Right lobe of liver (tissue), 6 donors: ENCODE measurements at regions not wholly inside any gene's neighbourhood (a gene's known extent, or its start where the extent isn't known, plus 50 kb on each side); places are given as distances from the start of the nearest gene placed in this dataset.
"Not testable (repeated sequence)": the region's sequence is repeated elsewhere in the genome, so short reads cannot be mapped to it uniquely, and the experiment has no call there.

Experiments
- ATAC-seq, 4 donors: fragments of 200-7000 bp; cut with Tn5 transposase; one replicate each; pipeline ENCODE4 v1.9.1; 2020; ENCODE audit warnings: mild to moderate bottlenecking in 4 of 4, moderate library complexity in 4 of 4
- DNase-seq, 3 donors: peaks; one replicate each; pipeline ENCODE4 v3.0.0-alpha.2; 2020
- H3K27ac ChIP-seq, 3 donors: fragments of 200-600 bp; one replicate each; pipeline ENCODE4 v1.8.0; 2022
- H3K27me3 ChIP-seq, 2 donors: fragments of 200-600 bp; one replicate each; pipeline ENCODE4 v1.8.0; 2022
- H3K36me3 ChIP-seq, 4 donors: fragments of 200-600 bp; sonication (generic) in 1 of 4; one replicate each; pipeline versions ENCODE4 v1.5.1 to v1.8.0; 2017 to 2022; ENCODE audit warnings: control low read depth in 1 of 4
- H3K4me1 ChIP-seq, 4 donors: fragments of 200-600 bp; sonication (generic) in 1 of 4; one replicate each; pipeline versions ENCODE4 v1.5.1 to v1.8.0; 2017 to 2022; ENCODE audit warnings: control low read depth in 1 of 4
- H3K4me3 ChIP-seq, 3 donors: fragments of 200-600 bp; one replicate each; pipeline ENCODE4 v1.8.0; 2022
- H3K9me3 ChIP-seq, 4 donors: fragments of 200-600 bp; sonication (generic) in 1 of 4; one replicate each; pipeline versions ENCODE4 v1.5.1 to v1.8.0; 2017 to 2022; ENCODE audit warnings: control low read depth in 1 of 4
- CTCF ChIP-seq, 4 donors: fragments of 200-600 bp in 3 of 4; fragments of 450-650 bp in 1 of 4; IDR thresholded peaks; one replicate each; pipeline versions ENCODE4 v1.5.1 to v1.8.0; 2016 to 2022; ENCODE audit warnings: antibody characterized with exemption in 4 of 4, mild to moderate bottlenecking in 2 of 4
- POLR2A ChIP-seq: fragments of 450-650 bp; IDR thresholded peaks from one replicate; pipeline ENCODE4 v1.6.1; 2017; ENCODE audit warnings: antibody characterized with exemption, mild to moderate bottlenecking
- WGBS: methylation state at CpG from one replicate; pipeline ENCODE4 v1.1.6; 2018; ENCODE audit warnings: low coverage, low lambda C conversion rate; ENCODE audit not compliant: insufficient coverage; ENCODE audit errors: missing lambda C conversion rate; 5-methylcytosine and 5-hydroxymethylcytosine counted together
- intact Hi-C, 2 donors: fragments of 100-400 bp; cut with DNase I; formaldehyde crosslinking; loops; one replicate each; pipeline versions ENCODE4 v1.11.2 to v1.14.1; 2022
- donor health status: DM: no; HTN: yes; CAD: no.
- donor health status: DM: no; HTN: no; CAD: no.
- donor health status: DM: no; HTN: no; CAD: no.
- donor health status: DM: no; HTN: yes; CAD: no.
- donor health status: DM: no; HTN: yes; CAD: no.

GRCh38 chr2:16218625-16219024 lies 278.3 kb downstream of the MYCN start:
- ATAC-seq (peak; percentile 75 to 91 (median 81)), DNase-seq (peak in 1 of 3 donors; percentile 39)
- peak; percentile 32 to 63 (median 50) for TF ChIP-seq CTCF (IDR thresholded peaks at IDR 0.05)
- TF ChIP-seq POLR2A, result no peak
- 17% methylated on average over 3 of the region's 3 CpGs for WGBS
- no peaks in the 10 kb centered on the region for H3K27me3 ChIP-seq
- no peaks in the 10 kb centered on the region for H3K4me1 ChIP-seq
- intact Hi-C loops, result no loop called here
- H3K4me3 ChIP-seq, result no peak overlapping the region
- no peak overlapping the region for H3K27ac ChIP-seq
- no peaks in the 10 kb centered on the region for H3K9me3 ChIP-seq
- no peaks in the 10 kb centered on the region for H3K36me3 ChIP-seq

GRCh38 chr2:16218161-16218560 lies 277.8 kb downstream of the MYCN start:
- no peaks in the 10 kb centered on the region for H3K36me3 ChIP-seq

GRCh38 chr2:16217741-16218140 lies 277.4 kb downstream of the MYCN start:
- H3K4me1 ChIP-seq, H3K9me3 ChIP-seq, intact Hi-C loops, ATAC-seq, H3K4me3 ChIP-seq, H3K27me3 ChIP-seq, H3K27ac ChIP-seq, DNase-seq, H3K36me3 ChIP-seq: not testable (repeated sequence)
- WGBS, result 86% methylated on average over 8 of the region's 8 CpGs

More at GRCh38 chr2:16218161-16218560, 277.8 kb downstream of the MYCN start:
- ATAC-seq (no peak), DNase-seq (no peak)
- 55% methylated on average over 4 of the region's 5 CpGs for WGBS
- no peaks in the 10 kb centered on the region for H3K9me3 ChIP-seq
- H3K4me3 ChIP-seq, result no peak overlapping the region
- no peaks in the 10 kb centered on the region for H3K27me3 ChIP-seq
- no peaks in the 10 kb centered on the region for H3K4me1 ChIP-seq
- intact Hi-C loops, result no loop called here
- TF ChIP-seq CTCF (IDR thresholded peaks at IDR 0.05), result no peak
- TF ChIP-seq POLR2A, result no peak
- no peak overlapping the region for H3K27ac ChIP-seq

GRCh38 chr2:16217291-16217690 lies 276.9 kb downstream of the MYCN start:
- H3K27me3 ChIP-seq, result no peaks in the 10 kb centered on the region
- TF ChIP-seq POLR2A, result no peak
- no peak for TF ChIP-seq CTCF (IDR thresholded peaks at IDR 0.05)
- no peak overlapping the region for H3K4me3 ChIP-seq
- no peak for ATAC-seq
- WGBS, result 58% methylated on average over 4 of the region's 4 CpGs
- intact Hi-C loops, result no loop called here
- no peak for DNase-seq
- H3K4me1 ChIP-seq, result no peaks in the 10 kb centered on the region
- H3K36me3 ChIP-seq, result no peaks in the 10 kb centered on the region
- H3K27ac ChIP-seq, result no peak overlapping the region
- H3K9me3 ChIP-seq, result no peaks in the 10 kb centered on the region

- no peaks in the 10 kb centered on the region for H3K36me3 ChIP-seq
- DNase-seq, result no peak
- no peaks in the 10 kb centered on the region for H3K4me1 ChIP-seq
- no peak for ATAC-seq
- H3K27me3 ChIP-seq, result no peaks in the 10 kb centered on the region
- intact Hi-C loops, result no loop called here
- 78% methylated on average over 9 of the region's 11 CpGs for WGBS
- TF ChIP-seq CTCF (IDR thresholded peaks at IDR 0.05) (no peak), POLR2A (no peak)
- H3K4me3 ChIP-seq, result no peak overlapping the region
- H3K9me3 ChIP-seq, result no peaks in the 10 kb centered on the region
- no peak overlapping the region for H3K27ac ChIP-seq
These were observed 276.2 kb downstream of the MYCN start for GRCh38 chr2:16216558-16216945.
